ENCODE measurements at regions not wholly inside any gene's neighbourhood (a gene's known extent, or its start where the extent isn't known, plus 50 kb on each side); places are given as distances from the start of the nearest gene placed in this dataset.

DNA sequence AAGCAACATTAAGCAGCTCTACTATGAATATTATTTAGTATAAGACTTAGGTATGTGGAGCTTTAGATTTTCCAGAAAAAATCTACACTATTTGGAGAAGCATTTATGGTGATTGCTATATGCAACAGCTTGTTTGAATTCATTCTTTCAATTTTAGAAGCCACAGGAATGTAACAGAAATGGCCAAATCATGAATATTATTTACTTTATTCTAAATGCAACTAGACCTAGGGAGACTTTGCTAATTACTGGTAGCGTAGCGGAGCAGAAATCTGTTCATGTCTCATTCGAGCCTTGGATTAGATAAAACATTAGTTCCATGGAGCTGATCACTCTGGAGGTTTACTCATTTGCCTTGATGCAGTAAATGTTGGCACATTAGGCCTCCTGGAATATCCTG is 290.2 kb downstream of the ZNF608 start:
- no peak for DNase-seq

- DNase-seq: no peak
These were observed 292.4 kb downstream of the ZNF608 start for GRCh38 chr5:124454081-124454480.

DNA sequence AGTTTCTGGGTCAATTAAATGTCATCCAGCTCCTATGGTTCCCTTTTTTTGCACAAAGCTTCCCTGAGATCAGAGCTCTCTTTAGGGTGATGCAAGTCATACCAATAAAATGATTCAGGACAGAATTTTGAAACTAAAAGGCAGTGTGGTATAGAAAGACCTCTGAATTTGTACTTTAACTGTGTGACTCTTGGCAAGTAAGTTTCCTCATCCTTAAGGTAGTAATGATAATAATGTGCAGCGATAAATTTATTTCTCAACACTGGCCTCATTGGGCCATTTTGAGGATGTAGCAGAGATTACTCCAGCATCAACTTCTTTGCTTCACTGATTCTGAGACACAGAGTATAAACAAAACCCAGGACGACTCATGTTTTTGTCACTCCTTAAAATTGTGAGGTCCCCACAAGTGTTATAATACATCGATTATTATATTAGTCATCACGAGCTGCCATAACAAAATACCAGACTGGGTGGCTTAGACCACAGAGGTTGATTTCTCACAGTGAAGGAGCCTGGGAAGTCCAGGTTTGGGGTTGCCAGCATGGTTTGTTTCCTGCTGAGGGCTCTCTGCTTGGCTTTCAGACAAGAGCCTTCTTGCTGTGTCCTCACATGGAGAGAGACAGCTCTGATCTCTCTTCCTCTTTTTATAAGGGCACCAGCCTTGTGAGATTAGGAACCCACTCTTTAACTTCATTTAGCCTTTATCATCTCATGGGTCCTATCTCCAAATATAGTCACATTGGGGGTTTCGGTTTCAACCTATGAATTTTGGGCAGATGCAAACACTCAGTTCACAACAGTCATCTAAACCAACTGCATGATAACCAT is 293.0 kb downstream of the ZNF608 start:
- no peak for DNase-seq

DNA sequence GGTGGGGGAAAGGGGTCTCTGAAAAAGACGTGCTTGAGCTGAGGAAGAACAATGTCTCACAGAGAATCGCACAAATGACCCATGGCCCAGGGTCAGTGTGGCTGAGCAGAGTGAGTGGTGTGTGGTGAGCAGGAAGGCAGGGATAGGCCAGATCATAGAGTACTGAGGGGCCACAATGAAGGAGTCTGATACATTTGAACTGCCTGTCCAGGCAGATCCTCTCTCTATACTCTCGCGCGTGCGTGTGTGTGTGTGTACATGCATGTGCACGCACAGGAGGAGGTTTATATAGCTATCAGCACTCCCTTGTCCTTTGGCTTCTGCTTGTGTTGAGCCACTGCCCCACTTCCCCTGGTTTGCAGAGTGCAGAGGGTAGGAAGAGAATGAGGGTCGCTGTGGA is 294.0 kb downstream of the ZNF608 start:
- DNase-seq: no peak

DNA sequence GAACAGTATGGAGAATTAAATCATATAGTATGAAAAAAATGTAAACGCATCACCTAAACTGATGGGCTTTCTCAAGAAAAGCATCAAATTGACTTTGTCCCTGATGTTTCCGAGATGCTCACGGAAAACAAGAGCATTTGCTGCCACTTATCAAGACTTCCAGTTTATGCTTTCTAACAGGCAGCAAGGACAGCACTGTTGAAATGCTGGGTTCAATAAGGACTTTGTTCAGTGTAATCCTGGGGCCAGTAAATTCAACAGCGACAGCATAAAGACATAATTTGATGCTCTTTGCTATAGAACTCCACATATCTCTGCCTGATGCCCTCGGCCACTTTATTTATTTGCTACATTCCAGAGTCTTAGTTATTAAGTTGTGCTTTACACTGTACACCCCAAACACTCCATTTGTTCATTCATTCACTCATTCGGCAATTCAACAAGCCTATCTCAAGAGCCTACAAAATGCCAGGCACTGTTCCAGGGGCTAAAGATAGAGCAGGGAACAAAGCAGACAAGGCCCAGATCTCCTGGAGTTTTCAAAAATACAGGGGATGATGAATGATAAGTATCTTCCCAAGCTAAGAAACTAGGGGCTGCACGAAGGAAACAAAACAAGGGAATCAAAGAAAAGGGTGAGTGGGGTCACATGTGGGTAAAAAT is 294.6 kb downstream of the ZNF608 start:
- no peak for DNase-seq

- no peak for DNase-seq
These were observed 300.3 kb downstream of the ZNF608 start for GRCh38 chr5:124446120-124446519.

GRCh38 chr5:124445070-124445619 is 301.3 kb downstream of the ZNF608 start:
- DNase-seq: no peak

GRCh38 chr5:124444147-124444775 is 302.2 kb downstream of the ZNF608 start:
- DNase-seq: no peak

DNA sequence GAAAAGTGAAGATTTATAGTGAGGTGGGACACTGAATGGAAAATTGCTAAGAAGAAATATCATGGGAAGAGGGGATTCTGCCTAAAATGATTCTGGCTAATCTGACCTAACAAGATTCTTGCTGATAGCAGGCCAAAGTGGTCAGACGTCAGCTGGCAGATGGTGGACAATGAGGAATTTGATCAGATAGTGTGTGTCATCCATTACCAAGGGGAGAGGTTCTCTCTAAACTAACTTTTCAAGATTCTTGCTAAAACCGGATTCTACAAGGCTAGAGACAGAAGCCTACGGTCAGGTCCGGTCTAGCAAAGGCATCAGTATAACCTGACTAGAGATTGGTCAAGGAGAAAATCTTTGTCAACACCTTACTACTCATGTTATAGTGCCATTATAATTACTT is 306.0 kb downstream of the ZNF608 start:
- DNase-seq: no peak

GRCh38 chr5:124439609-124440008 is 306.8 kb downstream of the ZNF608 start:
- no peak for DNase-seq

GRCh38 chr5:124438903-124439281 is 307.5 kb downstream of the ZNF608 start:
- DNase-seq: no peak

DNA sequence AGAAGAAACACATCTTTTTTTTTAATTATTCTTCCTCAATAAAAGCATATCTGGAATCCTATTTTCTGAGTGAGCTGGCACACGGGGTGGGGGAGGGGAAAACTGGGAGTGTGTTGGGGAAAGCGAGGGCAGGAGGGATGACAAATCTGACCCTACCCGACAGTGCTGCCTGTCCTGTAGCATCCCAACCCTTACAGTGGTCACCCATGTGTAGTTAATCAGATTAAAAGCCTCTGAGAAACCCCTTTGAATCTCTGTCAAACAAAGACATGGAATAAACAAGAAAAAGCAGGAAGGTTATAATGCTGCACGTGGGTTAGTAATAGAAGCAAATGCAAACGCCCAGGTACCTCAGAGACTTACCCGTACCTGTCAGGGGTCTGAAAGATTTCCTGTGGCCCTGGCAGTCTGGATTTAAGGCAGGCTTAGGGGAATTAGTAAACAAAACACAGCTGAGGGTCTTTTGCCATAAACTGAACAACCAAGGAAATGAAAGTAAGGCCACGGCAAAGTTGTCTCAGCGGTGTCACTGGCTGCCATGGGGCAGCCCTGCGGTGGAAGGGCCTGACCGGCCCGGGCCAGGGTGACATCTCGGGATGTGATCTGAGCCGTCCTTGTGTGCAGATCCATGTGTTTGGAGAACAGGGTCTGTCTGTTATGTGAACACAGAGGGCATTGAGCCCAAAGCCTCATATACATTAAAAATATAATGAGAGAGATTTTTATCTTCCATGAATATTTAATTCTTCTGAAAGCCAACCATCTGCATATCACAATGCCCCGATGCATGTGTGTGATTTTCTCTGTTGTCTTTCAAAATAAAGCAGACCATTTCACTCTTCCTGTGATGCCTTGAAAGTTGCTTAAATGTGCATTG is 308.2 kb downstream of the ZNF608 start:
- DNase-seq: no peak

DNA sequence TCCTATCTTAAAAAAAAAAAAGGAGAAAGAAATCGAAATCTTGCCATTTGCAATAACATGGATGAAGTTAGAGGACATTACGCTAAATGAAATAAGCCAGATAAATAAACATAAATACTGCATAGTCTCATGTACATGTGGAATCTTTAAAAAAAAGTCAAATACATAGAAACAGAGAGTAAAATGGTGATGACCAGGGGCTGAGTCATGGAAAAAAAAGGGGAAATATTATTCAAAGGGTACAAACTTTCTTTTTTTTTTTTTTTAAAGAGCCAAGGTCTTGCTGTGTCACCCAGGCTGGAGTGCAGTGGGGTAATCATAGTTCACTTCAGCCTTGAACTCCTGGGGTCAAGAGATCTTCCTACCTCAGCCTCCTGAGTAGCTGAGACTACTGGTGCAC is 310.1 kb downstream of the ZNF608 start:
- DNase-seq: no peak

GRCh38 chr5:124433170-124433569 is 313.3 kb downstream of the ZNF608 start:
- no peak for DNase-seq

GRCh38 chr5:124421584-124421983 is 324.9 kb downstream of the ZNF608 start:
- no peak for DNase-seq

GRCh38 chr5:124420952-124421351 is 325.5 kb downstream of the ZNF608 start:
- no peak for DNase-seq

DNA sequence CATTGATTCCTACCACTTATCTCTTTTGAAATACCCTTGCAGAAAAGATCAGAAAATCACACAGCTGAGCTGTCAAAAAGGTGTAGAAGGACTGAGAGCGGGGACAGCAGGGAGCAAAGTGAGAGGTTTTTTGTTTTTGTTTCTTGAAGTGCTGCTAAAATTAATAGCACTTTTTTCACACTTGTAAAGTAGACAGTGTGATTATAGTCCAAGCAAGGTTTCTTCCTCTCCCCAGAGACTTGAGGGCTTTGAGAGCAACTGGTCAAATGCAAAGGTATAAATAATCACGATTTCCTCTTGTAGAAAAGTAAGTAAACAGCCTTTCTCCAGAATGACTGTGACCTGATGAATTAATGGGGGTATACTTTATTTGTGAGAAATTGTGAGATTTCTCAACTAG is 326.9 kb downstream of the ZNF608 start:
- no peak for DNase-seq

DNA sequence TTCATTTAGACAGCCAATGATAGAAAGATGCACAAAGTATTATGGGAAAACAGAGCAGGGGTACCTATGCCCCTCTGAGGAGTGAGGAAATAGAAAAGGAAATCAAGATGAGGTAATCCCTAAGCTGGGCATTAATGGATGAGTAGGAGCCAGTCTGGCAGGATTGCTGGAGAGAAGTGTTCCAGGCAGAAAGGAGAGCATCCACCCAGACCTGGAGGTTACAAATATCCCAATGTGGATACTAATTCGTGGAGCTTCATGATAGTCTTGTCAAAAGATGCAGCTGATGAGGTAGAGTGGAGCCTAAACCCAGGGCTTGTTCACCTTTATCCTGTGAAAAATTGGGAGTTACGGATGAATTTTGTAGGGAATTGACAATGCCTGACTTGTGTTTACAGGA is 328.0 kb downstream of the ZNF608 start:
- DNase-seq: no peak

GRCh38 chr5:124417196-124417595 is 329.2 kb downstream of the ZNF608 start:
- DNase-seq: no peak

DNA sequence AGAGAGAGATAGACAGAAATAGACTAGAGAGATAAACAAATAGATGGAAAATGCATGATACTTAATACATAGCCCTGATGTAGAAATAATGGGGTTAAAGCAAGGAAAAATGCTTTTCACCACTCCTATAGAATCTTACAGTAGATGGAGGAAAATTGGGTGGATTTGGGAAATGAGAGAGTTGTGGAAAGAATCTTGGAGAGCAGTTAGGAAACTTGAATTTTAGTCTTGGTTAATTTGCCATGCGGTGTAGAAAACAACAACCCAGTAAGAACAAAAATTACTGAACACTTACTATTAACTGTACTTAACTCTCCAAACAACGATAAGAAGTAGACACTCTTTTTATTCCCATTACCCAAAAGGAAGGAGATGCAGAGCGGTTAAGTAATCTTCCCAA is 329.8 kb downstream of the ZNF608 start:
- DNase-seq: no peak

DNA sequence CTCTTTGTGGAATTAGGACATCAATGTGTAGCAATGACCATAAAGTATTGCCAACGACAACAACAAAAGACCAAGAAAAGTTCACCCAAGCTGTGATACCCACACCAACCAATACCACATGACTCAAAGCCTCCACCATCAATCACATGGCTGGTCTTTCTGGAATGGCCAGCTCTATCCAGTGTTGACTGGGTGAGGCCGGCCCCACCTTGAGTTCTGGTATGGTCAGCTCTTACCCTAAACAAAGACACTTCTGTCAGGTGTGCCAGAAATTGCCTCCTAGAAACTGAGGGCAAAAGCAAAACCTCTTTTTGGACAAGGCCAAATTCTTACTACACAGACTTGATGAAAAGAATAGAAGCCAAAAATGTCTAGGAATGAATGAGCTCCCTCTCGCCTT is 331.5 kb downstream of the ZNF608 start:
- DNase-seq: no peak

DNA sequence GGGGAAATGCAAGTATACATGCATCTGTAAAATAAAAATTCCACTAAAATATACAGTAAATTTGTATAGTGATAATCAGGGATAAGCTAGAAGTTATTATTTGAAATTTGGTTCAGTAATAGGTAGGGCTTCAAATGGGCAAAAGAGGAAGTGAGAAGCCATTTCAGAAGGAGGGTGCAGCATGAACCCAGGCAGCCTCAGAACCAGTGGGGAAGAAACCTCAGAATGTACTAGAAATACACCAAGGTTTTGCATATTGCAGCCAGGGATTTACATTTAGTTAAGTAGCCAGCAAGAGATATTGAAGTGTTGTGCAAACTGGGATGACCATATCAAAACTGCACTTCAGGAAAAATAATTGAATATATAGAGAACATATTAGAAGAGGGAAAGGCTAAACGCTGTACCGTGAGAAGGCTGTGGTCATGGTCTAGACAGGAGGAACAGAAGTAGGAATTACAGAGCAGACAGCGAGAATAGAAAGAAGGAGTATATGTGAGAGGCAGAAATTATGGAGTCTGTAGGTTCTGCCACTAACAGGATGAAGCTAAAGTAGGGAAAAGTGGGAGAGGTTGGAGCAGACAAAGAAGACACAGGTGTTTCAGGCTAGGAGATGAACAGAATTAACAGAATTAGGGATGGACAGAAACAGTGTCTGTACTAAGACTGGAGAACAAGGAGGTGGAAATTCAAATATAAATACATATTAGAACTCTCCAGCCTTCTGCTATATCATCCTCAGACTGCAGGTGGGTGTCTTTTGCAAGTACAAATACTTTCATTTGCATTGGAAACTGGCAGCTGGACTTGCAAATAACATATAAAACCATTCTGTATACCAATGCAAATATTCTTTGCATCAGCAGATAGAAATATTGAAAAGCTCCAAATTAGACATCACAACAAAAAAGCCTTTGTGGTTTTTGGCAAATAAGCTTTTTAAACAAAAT is 335.6 kb downstream of the ZNF608 start:
- no peak for DNase-seq
